Breast epithelium (tissue), 4 donors: ENCODE measurements at regions not wholly inside any gene's neighbourhood (a gene's known extent, or its start where the extent isn't known, plus 50 kb on each side); places are given as distances from the start of the nearest gene placed in this dataset.

Experiments
- DNase-seq, 2 donors: peaks; one replicate each; pipeline ENCODE4 v3.0.0-alpha.2; 2019; ENCODE audit warnings: low spot score in 2 of 2
- H3K27ac ChIP-seq, 2 donors: fragments of 200-600 bp; sonication (generic) in 1 of 2; one replicate each; pipeline ENCODE4 v1.5.1; 2016 to 2019; ENCODE audit warnings: mild to moderate bottlenecking in 1 of 2
- H3K27me3 ChIP-seq, 2 donors: fragments of 200-600 bp; sonication (generic) in 1 of 2; one replicate each; pipeline versions ENCODE4 v1.5.1 to v1.6.0; 2017 to 2019; ENCODE audit warnings: control low read depth in 1 of 2, mild to moderate bottlenecking in 1 of 2
- H3K36me3 ChIP-seq: fragments of 200-600 bp; one replicate; pipeline ENCODE4 v1.5.1; 2019
- H3K4me1 ChIP-seq, 2 donors: fragments of 200-600 bp; sonication (generic); one replicate each; pipeline ENCODE4 v1.5.1; 2016 to 2019; ENCODE audit warnings: control low read depth in 1 of 2
- H3K4me3 ChIP-seq, 3 donors: fragments of 200-600 bp; sonication (generic); 1 replicate in 2 of 3; 2 replicates in 1 of 3; pipeline ENCODE4 v1.5.1; 2016 to 2019; ENCODE audit warnings: mild to moderate bottlenecking in 3 of 3, moderate library complexity in 2 of 3
- H3K9me3 ChIP-seq, 2 donors: fragments of 200-600 bp; sonication (generic) in 1 of 2; one replicate each; pipeline ENCODE4 v1.5.1; 2016 to 2019; ENCODE audit warnings: control low read depth in 1 of 2
- POLR2A ChIP-seq: fragments of 450-650 bp; IDR thresholded peaks from one replicate; pipeline ENCODE4 v1.6.1; 2016; ENCODE audit warnings: antibody characterized with exemption, mild to moderate bottlenecking, moderate library complexity
- POLR2AphosphoS5 ChIP-seq, 3 donors: sonication (generic); formaldehyde crosslinking; IDR thresholded peaks; one replicate each; pipeline ENCODE4 v1.6.1; 2017; ENCODE audit warnings: antibody characterized with exemption in 3 of 3
- intact Hi-C: fragments of 100-400 bp; cut with DNase I; formaldehyde crosslinking; loops from one replicate; pipeline ENCODE4 v1.15.1; 2023; ENCODE audit warnings: low total_unique reads
- TF ChIP-seq, protein P1 (sequence below), 3 donors: fragments of 450-650 bp; IDR thresholded peaks; one replicate each; pipeline ENCODE4 v1.5.1; 2016 to 2017; ENCODE audit warnings: antibody characterized with exemption in 3 of 3, mild to moderate bottlenecking in 3 of 3, moderate library complexity in 3 of 3

GRCh38 chr10:90328896-90329295, 528.9 kb downstream of the HTR7 start:
- no peaks in the 10 kb centered on the region for H3K9me3 ChIP-seq
- no peaks in the 10 kb centered on the region for H3K27me3 ChIP-seq
- H3K4me1 ChIP-seq: no peaks in the 10 kb centered on the region
- no peak overlapping the region for H3K4me3 ChIP-seq
- TF ChIP-seq, protein P1, sequence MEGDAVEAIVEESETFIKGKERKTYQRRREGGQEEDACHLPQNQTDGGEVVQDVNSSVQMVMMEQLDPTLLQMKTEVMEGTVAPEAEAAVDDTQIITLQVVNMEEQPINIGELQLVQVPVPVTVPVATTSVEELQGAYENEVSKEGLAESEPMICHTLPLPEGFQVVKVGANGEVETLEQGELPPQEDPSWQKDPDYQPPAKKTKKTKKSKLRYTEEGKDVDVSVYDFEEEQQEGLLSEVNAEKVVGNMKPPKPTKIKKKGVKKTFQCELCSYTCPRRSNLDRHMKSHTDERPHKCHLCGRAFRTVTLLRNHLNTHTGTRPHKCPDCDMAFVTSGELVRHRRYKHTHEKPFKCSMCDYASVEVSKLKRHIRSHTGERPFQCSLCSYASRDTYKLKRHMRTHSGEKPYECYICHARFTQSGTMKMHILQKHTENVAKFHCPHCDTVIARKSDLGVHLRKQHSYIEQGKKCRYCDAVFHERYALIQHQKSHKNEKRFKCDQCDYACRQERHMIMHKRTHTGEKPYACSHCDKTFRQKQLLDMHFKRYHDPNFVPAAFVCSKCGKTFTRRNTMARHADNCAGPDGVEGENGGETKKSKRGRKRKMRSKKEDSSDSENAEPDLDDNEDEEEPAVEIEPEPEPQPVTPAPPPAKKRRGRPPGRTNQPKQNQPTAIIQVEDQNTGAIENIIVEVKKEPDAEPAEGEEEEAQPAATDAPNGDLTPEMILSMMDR (IDR thresholded peaks at IDR 0.05): no peak
- TF ChIP-seq POLR2AphosphoS5 (IDR thresholded peaks at IDR 0.05) (no peak), POLR2A (no peak)
- H3K36me3 ChIP-seq: no peaks in the 10 kb centered on the region
- no peak overlapping the region for H3K27ac ChIP-seq
- intact Hi-C loops: no loop called here
- no peak for DNase-seq

DNA sequence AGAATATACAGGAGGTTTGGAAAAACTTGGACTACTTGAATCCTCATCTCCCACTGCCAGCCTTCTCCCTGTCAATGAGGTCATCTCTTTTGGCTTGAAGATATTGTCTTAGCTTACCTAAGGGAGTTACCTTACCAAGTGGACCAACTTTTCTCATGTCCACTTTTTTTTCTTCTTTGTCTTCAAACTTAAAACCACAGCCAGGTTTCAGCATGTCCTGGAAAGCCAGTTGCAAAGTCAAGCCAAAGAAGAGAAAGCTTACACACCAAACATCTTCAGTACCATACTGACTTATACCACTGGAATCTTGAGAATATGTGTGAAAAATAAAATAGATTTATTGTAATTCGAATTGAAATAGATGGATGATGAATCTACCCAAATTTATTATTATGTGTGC, 520.5 kb downstream of the HTR7 start:
- Histone ChIP-seq H3K4me3 (no peak overlapping the region), H3K4me1 (no peaks in the 10 kb centered on the region), H3K27ac (no peak overlapping the region), H3K27me3 (no peaks in the 10 kb centered on the region), H3K36me3 (no peaks in the 10 kb centered on the region), H3K9me3 (no peaks in the 10 kb centered on the region)
- DNase-seq: no peak
- intact Hi-C loops: no loop called here
- TF ChIP-seq, protein P1 (IDR thresholded peaks at IDR 0.05): no peak
- TF ChIP-seq POLR2AphosphoS5 (IDR thresholded peaks at IDR 0.05) (no peak), POLR2A (no peak)

GRCh38 chr10:90342480-90342879, 515.4 kb downstream of the HTR7 start:
- TF ChIP-seq POLR2A (no peak), POLR2AphosphoS5 (IDR thresholded peaks at IDR 0.05) (no peak)
- TF ChIP-seq, protein P1 (IDR thresholded peaks at IDR 0.05): no peak
- intact Hi-C loops: no loop called here
- Histone ChIP-seq H3K27ac (no peak overlapping the region), H3K9me3 (no peaks in the 10 kb centered on the region), H3K4me1 (no peaks in the 10 kb centered on the region), H3K27me3 (no peaks in the 10 kb centered on the region), H3K4me3 (no peak overlapping the region), H3K36me3 (no peaks in the 10 kb centered on the region)
- DNase-seq: no peak

DNA sequence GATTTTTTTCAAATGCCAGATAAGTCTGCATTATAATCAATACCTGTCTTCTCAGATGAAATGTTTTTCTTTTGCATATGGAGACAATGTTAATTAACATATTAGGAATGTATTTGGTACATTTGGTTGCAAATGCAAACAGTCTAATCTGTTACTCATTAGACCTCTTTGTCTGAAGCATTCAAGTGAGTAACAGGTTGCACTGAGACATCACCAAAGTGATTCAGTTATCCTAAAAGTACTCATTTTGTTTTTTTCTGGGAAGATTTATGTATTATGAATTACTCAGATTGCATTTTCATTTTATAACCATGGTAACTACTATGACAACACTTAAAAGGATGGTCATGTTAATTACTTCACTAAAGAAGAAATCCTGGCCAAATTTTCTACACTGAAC, 513.6 kb downstream of the HTR7 start:
- Histone ChIP-seq H3K36me3 (no peaks in the 10 kb centered on the region), H3K9me3 (no peaks in the 10 kb centered on the region), H3K27me3 (no peaks in the 10 kb centered on the region), H3K27ac (no peak overlapping the region), H3K4me1 (no peaks in the 10 kb centered on the region), H3K4me3 (no peak overlapping the region)
- no peak for DNase-seq
- intact Hi-C loops: no loop called here
- TF ChIP-seq, protein P1 (IDR thresholded peaks at IDR 0.05): no peak
- no peak for TF ChIP-seq POLR2A
- TF ChIP-seq POLR2AphosphoS5 (IDR thresholded peaks at IDR 0.05): no peak

DNA sequence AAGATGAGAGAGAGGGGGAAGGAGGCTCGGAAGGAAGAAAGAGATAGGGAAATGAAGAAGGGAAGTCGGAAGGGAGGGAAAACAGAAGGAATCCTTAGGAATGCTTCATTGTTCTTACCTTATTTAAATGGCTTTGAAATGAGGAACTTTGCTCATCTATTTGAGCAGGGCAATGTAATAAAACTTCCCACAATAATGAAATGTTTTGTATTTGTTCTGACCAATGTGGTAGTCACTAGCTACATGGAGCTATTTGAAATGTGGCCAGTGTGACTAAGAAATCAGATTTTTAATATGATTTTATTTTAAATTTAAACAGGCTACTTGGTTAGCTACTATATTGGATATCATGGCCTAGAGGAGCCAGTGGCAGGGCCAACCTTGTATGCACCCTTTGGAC, 510.6 kb downstream of the HTR7 start:
- Histone ChIP-seq H3K9me3 (no peaks in the 10 kb centered on the region), H3K4me3 (no peak overlapping the region), H3K27ac (no peak overlapping the region), H3K36me3 (no peaks in the 10 kb centered on the region), H3K27me3 (no peaks in the 10 kb centered on the region), H3K4me1 (no peaks in the 10 kb centered on the region)
- TF ChIP-seq POLR2AphosphoS5 (IDR thresholded peaks at IDR 0.05) (no peak), POLR2A (no peak)
- TF ChIP-seq, protein P1 (IDR thresholded peaks at IDR 0.05): no peak
- DNase-seq: no peak
- intact Hi-C loops: no loop called here
